ENCODE measurements at regions not wholly inside any gene's neighbourhood (a gene's known extent, or its start where the extent isn't known, plus 50 kb on each side); places are given as distances from the start of the nearest gene placed in this dataset.
"Not testable (repeated sequence)": the region's sequence is repeated elsewhere in the genome, so short reads cannot be mapped to it uniquely, and the experiment has no call there.

DNA sequence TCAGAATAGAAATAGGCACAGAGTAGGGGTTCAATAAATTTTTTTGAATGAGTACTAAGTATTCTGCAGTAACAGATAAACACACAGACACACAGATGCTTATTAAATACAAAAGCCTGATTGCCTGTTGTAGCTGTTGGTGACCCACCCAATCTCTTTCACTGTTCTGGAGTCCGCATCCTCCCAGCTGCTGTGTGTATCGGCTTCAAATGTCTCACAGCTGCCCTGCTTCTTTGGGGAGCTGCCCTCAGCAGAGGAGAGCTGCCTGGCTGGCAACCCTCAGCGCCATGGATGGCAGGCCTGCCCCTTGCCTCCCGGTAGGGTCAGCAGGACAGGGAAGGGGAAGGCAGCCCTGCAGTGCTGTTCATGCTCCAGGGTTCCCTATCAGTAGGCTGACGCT, 50.5 kb upstream of the PRNP start:
- Histone ChIP-seq H3K9ac (ENCODE audit: low read length) (no peak overlapping the region), H3K27ac (ENCODE audit: low read depth, low read length) (no peak overlapping the region), H3K36me3 (ENCODE audit: control insufficient read depth, insufficient read depth, low read length) (no peaks in the 10 kb centered on the region), H3K4me3 (ENCODE audit: low read length) (no peak overlapping the region), H3K4me1 (ENCODE audit: control insufficient read depth, insufficient read depth, low read length) (peaks cover 5% of the 10 kb centered on the region), H3K27me3 (ENCODE audit: control insufficient read depth, insufficient read depth, low read length) (no peaks in the 10 kb centered on the region)

DNA sequence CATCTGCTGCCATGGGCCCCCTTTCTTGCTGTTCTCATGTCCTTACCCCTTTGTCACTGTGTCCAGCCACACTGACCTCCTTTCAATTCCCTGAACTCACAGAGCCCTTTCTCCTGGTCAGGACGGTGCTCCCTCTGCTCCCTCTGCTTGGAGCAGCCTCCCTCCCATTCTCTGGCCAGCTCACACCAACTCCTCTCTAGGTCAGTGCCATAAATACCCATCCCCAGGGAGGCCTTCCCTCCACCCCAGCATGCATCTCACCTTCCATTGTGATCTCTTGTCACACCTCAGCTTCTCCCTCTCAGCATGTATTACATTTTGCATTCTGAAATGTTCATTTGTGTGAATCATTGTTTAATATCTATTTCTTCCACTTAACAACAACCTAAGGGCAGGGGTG, 50.9 kb upstream of the PRNP start:
- H3K9ac ChIP-seq (ENCODE audit: low read length): no peak overlapping the region
- H3K4me1 ChIP-seq (ENCODE audit: control insufficient read depth, insufficient read depth, low read length): peaks cover 5% of the 10 kb centered on the region
- H3K36me3 ChIP-seq (ENCODE audit: control insufficient read depth, insufficient read depth, low read length): no peaks in the 10 kb centered on the region
- H3K4me3 ChIP-seq (ENCODE audit: low read length): no peak overlapping the region
- no peak overlapping the region for H3K27ac ChIP-seq (ENCODE audit: low read depth, low read length)
- H3K27me3 ChIP-seq (ENCODE audit: control insufficient read depth, insufficient read depth, low read length): no peaks in the 10 kb centered on the region

GRCh38 chr20:4633780-4634179, 52.5 kb upstream of the PRNP start:
- Histone ChIP-seq H3K4me3 (ENCODE audit: low read length) (no peak overlapping the region), H3K27ac (ENCODE audit: low read depth, low read length) (no peak overlapping the region), H3K27me3 (ENCODE audit: control insufficient read depth, insufficient read depth, low read length) (no peaks in the 10 kb centered on the region), H3K36me3 (ENCODE audit: control insufficient read depth, insufficient read depth, low read length) (no peaks in the 10 kb centered on the region), H3K9ac (ENCODE audit: low read length) (no peak overlapping the region), H3K4me1 (ENCODE audit: control insufficient read depth, insufficient read depth, low read length) (peaks cover 5% of the 10 kb centered on the region)

DNA sequence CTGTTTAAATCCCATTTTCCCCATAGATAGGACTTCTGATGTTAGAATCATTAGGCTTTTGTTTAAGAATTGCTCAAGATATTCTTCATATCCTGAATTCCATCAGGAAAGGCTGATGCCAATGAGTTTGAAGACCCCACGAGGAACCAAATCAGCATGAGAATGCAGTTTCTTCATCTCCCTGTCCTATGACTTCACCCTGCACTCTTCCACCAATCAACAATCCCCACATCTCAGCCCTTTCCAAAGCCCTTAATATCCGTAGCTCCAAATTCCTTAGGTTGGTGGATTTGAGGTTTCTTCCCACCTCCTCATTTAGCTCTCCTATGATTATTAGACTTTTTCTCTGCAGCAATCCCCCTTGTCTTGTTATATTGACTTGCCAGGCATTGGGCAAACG, 52.9 kb upstream of the PRNP start:
- Histone ChIP-seq H3K4me1 (ENCODE audit: control insufficient read depth, insufficient read depth, low read length) (peaks cover 5% of the 10 kb centered on the region), H3K9ac (ENCODE audit: low read length) (no peak overlapping the region), H3K36me3 (ENCODE audit: control insufficient read depth, insufficient read depth, low read length) (no peaks in the 10 kb centered on the region), H3K27ac (ENCODE audit: low read depth, low read length) (no peak overlapping the region), H3K27me3 (ENCODE audit: control insufficient read depth, insufficient read depth, low read length) (no peaks in the 10 kb centered on the region), H3K4me3 (ENCODE audit: low read length) (no peak overlapping the region)

GRCh38 chr20:4632876-4633275, 53.4 kb upstream of the PRNP start:
- H3K36me3 ChIP-seq (ENCODE audit: control insufficient read depth, insufficient read depth, low read length): no peaks in the 10 kb centered on the region
- H3K9ac ChIP-seq (ENCODE audit: low read length): no peak overlapping the region
- H3K4me1 ChIP-seq (ENCODE audit: control insufficient read depth, insufficient read depth, low read length): peaks cover 5% of the 10 kb centered on the region
- no peak overlapping the region for H3K27ac ChIP-seq (ENCODE audit: low read depth, low read length)
- no peaks in the 10 kb centered on the region for H3K27me3 ChIP-seq (ENCODE audit: control insufficient read depth, insufficient read depth, low read length)
- H3K4me3 ChIP-seq (ENCODE audit: low read length): no peak overlapping the region

- Histone ChIP-seq H3K4me3 (ENCODE audit: low read length) (no peak overlapping the region), H3K27ac (ENCODE audit: low read depth, low read length) (no peak overlapping the region), H3K9ac (ENCODE audit: low read length) (no peak overlapping the region), H3K27me3 (ENCODE audit: control insufficient read depth, insufficient read depth, low read length) (no peaks in the 10 kb centered on the region), H3K36me3 (ENCODE audit: control insufficient read depth, insufficient read depth, low read length) (no peaks in the 10 kb centered on the region), H3K4me1 (ENCODE audit: control insufficient read depth, insufficient read depth, low read length) (no peaks in the 10 kb centered on the region)
Measured at GRCh38 chr20:4626228-4626627, 60.0 kb upstream of the PRNP start.

- Histone ChIP-seq H3K27ac (ENCODE audit: low read depth, low read length) (no peak overlapping the region), H3K36me3 (ENCODE audit: control insufficient read depth, insufficient read depth, low read length) (no peaks in the 10 kb centered on the region), H3K27me3 (ENCODE audit: control insufficient read depth, insufficient read depth, low read length) (no peaks in the 10 kb centered on the region), H3K9ac (ENCODE audit: low read length) (no peak overlapping the region), H3K4me1 (ENCODE audit: control insufficient read depth, insufficient read depth, low read length) (no peaks in the 10 kb centered on the region), H3K4me3 (ENCODE audit: low read length) (no peak overlapping the region)
Measured at GRCh38 chr20:4625687-4626086, 60.6 kb upstream of the PRNP start.

DNA sequence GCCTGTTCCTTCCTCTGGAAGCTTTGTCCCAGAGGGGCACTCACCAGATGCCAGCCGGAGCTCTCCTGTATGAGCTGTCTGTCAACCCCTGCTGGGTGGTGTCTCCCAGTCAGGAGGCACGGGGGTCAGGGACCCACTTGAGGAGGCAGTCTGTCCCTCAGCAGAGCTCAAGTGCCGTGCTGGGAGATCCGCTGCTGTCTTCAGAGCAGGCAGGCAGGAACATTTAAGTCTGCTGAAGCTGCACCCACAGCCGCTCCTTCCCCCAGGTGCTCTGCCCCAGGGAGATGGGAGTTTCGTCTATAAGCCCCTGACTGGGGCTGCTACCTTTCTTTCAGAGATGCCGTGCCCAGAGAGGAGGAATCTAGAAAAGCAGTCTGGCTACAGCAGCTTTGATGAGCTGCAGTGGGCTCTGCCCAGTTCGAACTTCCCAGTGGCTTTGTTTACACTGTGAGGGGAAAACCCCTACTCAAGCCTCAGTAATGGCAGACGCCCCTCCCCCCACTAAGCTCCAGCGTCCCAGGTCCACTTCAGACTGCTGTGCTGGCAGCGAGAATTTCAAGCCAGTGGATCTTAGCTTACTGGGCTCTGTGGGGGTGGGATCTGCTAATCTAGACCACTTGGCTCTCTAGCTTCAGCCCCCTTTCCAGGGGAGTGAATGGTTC, 61.5 kb upstream of the PRNP start:
- not testable (repeated sequence) for H3K4me3 ChIP-seq (ENCODE audit: low read length); H3K4me1 ChIP-seq (ENCODE audit: control insufficient read depth, insufficient read depth, low read length); H3K9ac ChIP-seq (ENCODE audit: low read length); H3K27ac ChIP-seq (ENCODE audit: low read depth, low read length); H3K36me3 ChIP-seq (ENCODE audit: control insufficient read depth, insufficient read depth, low read length); H3K27me3 ChIP-seq (ENCODE audit: control insufficient read depth, insufficient read depth, low read length)

DNA sequence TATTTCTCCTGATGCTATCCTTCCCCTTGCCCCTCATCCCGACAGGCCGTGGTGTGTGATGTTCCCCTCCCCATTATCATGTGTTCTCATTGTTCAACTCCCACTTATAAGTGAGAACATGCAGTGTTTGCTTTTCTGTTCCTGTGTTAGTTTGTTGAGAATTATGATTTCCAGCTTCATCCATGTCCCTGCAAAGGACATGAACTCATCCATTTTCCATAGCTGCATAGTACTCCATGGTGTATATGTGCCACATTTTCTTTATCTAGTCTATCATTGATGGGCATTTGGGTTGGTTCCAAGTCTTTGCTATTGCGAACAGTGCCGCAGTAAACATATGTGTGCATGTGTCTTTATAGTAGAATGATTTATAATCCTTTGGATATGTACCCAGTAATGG, 67.1 kb upstream of the PRNP start:
- H3K36me3 ChIP-seq (ENCODE audit: control insufficient read depth, insufficient read depth, low read length); H3K4me1 ChIP-seq (ENCODE audit: control insufficient read depth, insufficient read depth, low read length); H3K27ac ChIP-seq (ENCODE audit: low read depth, low read length); H3K4me3 ChIP-seq (ENCODE audit: low read length); H3K27me3 ChIP-seq (ENCODE audit: control insufficient read depth, insufficient read depth, low read length); H3K9ac ChIP-seq (ENCODE audit: low read length): not testable (repeated sequence)

DNA sequence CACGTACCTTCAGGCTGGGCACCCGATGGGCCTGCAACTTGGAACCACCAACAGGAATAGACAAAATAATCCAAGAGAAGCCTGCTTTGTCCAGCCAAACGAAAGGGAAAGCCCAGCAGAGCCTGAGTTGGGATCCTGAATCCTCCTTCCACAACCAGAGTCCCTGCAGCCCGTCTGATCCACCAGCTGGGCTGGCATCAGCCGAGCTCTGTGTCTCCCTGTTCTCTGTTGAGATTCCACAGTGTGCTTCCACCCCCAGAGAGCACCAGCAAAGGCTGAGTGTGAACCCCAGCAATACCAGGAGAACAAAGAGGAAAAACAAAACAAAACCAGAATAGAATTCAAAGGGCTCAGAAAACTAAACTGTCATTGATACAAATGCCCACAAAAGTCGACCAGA, 68.8 kb upstream of the PRNP start:
- no peaks in the 10 kb centered on the region for H3K27me3 ChIP-seq (ENCODE audit: control insufficient read depth, insufficient read depth, low read length)
- H3K27ac ChIP-seq (ENCODE audit: low read depth, low read length): no peak overlapping the region

DNA sequence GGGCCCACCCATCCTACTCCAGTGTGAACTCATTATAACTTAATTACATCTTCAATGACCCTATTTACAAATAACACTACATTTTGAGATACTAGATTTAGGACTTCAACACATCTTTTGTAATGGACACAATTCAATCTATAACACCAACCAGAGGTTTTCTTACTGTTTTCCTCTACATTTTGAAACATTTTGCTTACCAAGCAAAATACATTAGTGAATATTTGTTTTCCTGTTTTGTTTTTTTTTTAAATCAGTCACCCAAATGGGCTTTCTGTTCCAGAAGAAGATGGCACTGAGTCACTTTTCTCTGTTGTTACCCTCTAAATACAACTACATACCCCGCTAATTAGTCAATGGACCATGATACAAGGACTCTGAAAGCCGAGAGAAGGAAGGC, 69.2 kb upstream of the PRNP start:
- Histone ChIP-seq H3K36me3 (ENCODE audit: control insufficient read depth, insufficient read depth, low read length) (no peaks in the 10 kb centered on the region), H3K9ac (ENCODE audit: low read length) (no peak overlapping the region), H3K4me3 (ENCODE audit: low read length) (no peak overlapping the region), H3K27ac (ENCODE audit: low read depth, low read length) (no peak overlapping the region), H3K4me1 (ENCODE audit: control insufficient read depth, insufficient read depth, low read length) (peaks cover 7% of the 10 kb centered on the region), H3K27me3 (ENCODE audit: control insufficient read depth, insufficient read depth, low read length) (no peaks in the 10 kb centered on the region)

More for the DNA sequence above, 68.8 kb upstream of the PRNP start:
- no peak overlapping the region for H3K4me3 ChIP-seq (ENCODE audit: low read length)
- peaks cover 7% of the 10 kb centered on the region for H3K4me1 ChIP-seq (ENCODE audit: control insufficient read depth, insufficient read depth, low read length)
- no peak overlapping the region for H3K9ac ChIP-seq (ENCODE audit: low read length)
- H3K36me3 ChIP-seq (ENCODE audit: control insufficient read depth, insufficient read depth, low read length): no peaks in the 10 kb centered on the region

DNA sequence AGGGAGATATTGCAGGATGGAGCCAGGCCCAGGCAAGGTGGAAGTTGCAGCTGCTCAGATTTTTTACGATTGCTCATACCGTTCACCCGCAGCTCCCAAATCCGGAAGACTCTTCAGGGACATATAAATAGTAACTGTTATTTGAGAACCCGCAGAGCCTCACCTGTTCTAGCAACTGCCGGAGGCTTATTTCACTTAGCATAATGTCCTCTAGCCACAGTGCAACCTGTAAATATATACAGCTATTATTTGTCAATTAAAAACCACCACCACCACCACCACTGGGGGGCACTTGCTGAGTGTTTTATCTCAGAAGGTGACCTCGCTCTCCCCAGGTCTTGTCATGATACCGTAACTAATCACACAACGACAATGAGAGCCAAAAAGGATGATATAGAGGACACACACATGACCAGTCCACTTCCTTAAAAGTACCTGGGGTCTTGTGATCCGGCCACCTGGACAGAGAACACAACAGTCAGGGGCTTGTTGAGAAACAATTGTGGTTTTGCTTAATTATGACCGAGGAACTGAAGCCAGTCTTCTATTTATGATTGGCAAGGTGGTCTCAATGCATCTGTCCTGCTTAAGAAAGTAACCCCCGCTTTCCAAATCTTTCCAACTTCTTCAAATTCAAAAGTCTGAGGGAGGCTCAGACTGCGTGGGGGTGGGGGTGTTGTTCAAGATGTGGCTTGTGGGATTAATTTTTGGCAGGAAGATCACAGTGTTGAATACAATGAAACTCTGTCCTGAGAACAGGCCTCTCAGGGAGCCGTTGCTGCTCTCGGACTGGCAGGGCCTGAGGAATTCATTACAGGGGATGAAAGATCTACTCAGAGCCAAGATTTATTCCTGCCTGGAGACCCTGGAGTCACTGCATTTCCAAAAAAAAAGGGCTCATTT, 72.3 kb upstream of the PRNP start:
- Histone ChIP-seq H3K4me1 (ENCODE audit: control insufficient read depth, insufficient read depth, low read length) (peaks cover 7% of the 10 kb centered on the region), H3K9ac (ENCODE audit: low read length) (no peak overlapping the region), H3K27ac (ENCODE audit: low read depth, low read length) (peak overlapping the region; percentile 38), H3K36me3 (ENCODE audit: control insufficient read depth, insufficient read depth, low read length) (no peaks in the 10 kb centered on the region), H3K27me3 (ENCODE audit: control insufficient read depth, insufficient read depth, low read length) (no peaks in the 10 kb centered on the region), H3K4me3 (ENCODE audit: low read length) (no peak overlapping the region)

DNA sequence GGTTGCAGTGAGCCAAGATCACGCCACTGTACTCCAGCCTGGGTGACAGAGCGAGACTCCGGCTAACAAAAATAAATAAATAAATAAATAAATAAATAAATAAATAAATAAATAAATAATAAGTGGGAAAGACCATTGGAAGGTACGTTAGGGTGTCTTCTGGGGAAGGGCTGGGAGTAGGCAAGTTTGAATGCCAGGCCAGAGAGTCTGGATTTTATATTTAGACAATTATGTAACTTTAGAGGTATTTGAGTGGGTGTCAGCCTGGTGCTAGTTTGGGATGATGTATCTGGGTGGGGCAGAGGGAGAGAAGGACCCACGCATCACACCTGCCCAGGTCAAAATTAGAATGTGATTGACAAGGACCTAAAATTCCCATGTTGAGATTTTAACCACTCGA, 73.1 kb upstream of the PRNP start:
- no peak overlapping the region for H3K4me3 ChIP-seq (ENCODE audit: low read length)
- no peaks in the 10 kb centered on the region for H3K27me3 ChIP-seq (ENCODE audit: control insufficient read depth, insufficient read depth, low read length)
- H3K36me3 ChIP-seq (ENCODE audit: control insufficient read depth, insufficient read depth, low read length): no peaks in the 10 kb centered on the region
- H3K9ac ChIP-seq (ENCODE audit: low read length): no peak overlapping the region
- H3K27ac ChIP-seq (ENCODE audit: low read depth, low read length): peak overlapping the region; percentile 17
- peaks cover 7% of the 10 kb centered on the region for H3K4me1 ChIP-seq (ENCODE audit: control insufficient read depth, insufficient read depth, low read length)
